BE2C (cell line): ENCODE measurements at regions not wholly inside any gene's neighbourhood (a gene's known extent, or its start where the extent isn't known, plus 50 kb on each side); places are given as distances from the start of the nearest gene placed in this dataset.

Experiments used
- DNase-seq: peaks from one replicate; pipeline ENCODE4 v3.0.0-alpha.2; 2020
- H3K27me3 ChIP-seq: fragments of 250-450 bp; sonication (Bioruptor Pico); 2 replicates; pipeline ENCODE4 v1.5.1; 2020; ENCODE audit warnings: mild to moderate bottlenecking
- H3K36me3 ChIP-seq: fragments of 250-450 bp; sonication (Bioruptor Pico); 2 replicates; pipeline ENCODE4 v1.5.1; 2020; ENCODE audit warnings: mild to moderate bottlenecking
- H3K4me1 ChIP-seq: fragments of 250-450 bp; sonication (Bioruptor Pico); 2 replicates; pipeline ENCODE4 v1.5.1; 2020
- H3K4me3 ChIP-seq: 2 replicates; pipeline ENCODE4 v1.5.1; 2011; ENCODE audit warnings: low read depth, low read length
- H3K9me3 ChIP-seq: fragments of 250-450 bp; sonication (Bioruptor Pico); 2 replicates; pipeline ENCODE4 v1.5.1; 2020
- CTCF ChIP-seq: IDR thresholded peaks from 2 replicates; pipeline ENCODE4 v1.5.1; 2012; ENCODE audit warnings: mild to moderate bottlenecking, low read depth, low read length

- Histone ChIP-seq H3K4me3 (no peak overlapping the region), H3K27me3 (no peaks in the 10 kb centered on the region), H3K9me3 (no peaks in the 10 kb centered on the region), H3K36me3 (no peaks in the 10 kb centered on the region), H3K4me1 (no peaks in the 10 kb centered on the region)
- DNase-seq: no peak
- no peak for TF ChIP-seq CTCF
Measured at GRCh38 chr18:24868760-24869237, 408.4 kb downstream of the HRH4 start.

- H3K9me3 ChIP-seq: no peaks in the 10 kb centered on the region
- no peak overlapping the region for H3K4me3 ChIP-seq
- H3K4me1 ChIP-seq: no peaks in the 10 kb centered on the region
- H3K36me3 ChIP-seq: no peaks in the 10 kb centered on the region
- DNase-seq: no peak
- TF ChIP-seq CTCF: no peak
- no peaks in the 10 kb centered on the region for H3K27me3 ChIP-seq
Measured at GRCh38 chr18:24869285-24869684, 408.8 kb downstream of the HRH4 start.

- Histone ChIP-seq H3K4me3 (no peak overlapping the region), H3K9me3 (no peaks in the 10 kb centered on the region), H3K36me3 (no peaks in the 10 kb centered on the region), H3K4me1 (no peaks in the 10 kb centered on the region), H3K27me3 (no peaks in the 10 kb centered on the region)
- no peak for DNase-seq
- TF ChIP-seq CTCF: no peak
Measured at GRCh38 chr18:24875286-24875685, 414.8 kb downstream of the HRH4 start.

- H3K9me3 ChIP-seq: no peaks in the 10 kb centered on the region
- no peak overlapping the region for H3K4me3 ChIP-seq
- no peaks in the 10 kb centered on the region for H3K4me1 ChIP-seq
- no peaks in the 10 kb centered on the region for H3K36me3 ChIP-seq
- H3K27me3 ChIP-seq: no peaks in the 10 kb centered on the region
- no peak for DNase-seq
- TF ChIP-seq CTCF: no peak
Measured at GRCh38 chr18:24875777-24876176, 415.3 kb downstream of the HRH4 start.

- H3K4me3 ChIP-seq: no peak overlapping the region
- H3K9me3 ChIP-seq: no peaks in the 10 kb centered on the region
- TF ChIP-seq CTCF: no peak
- H3K4me1 ChIP-seq: no peaks in the 10 kb centered on the region
- no peaks in the 10 kb centered on the region for H3K36me3 ChIP-seq
- H3K27me3 ChIP-seq: no peaks in the 10 kb centered on the region
- no peak for DNase-seq
Measured at GRCh38 chr18:24876266-24876665, 415.8 kb downstream of the HRH4 start.

GRCh38 chr18:24877066-24877465 lies 416.6 kb downstream of the HRH4 start:
- no peak for DNase-seq
- no peaks in the 10 kb centered on the region for H3K4me1 ChIP-seq
- no peak for TF ChIP-seq CTCF

More at GRCh38 chr18:24877066-24877465, 416.6 kb downstream of the HRH4 start:
- no peaks in the 10 kb centered on the region for H3K36me3 ChIP-seq
- no peaks in the 10 kb centered on the region for H3K27me3 ChIP-seq
- no peaks in the 10 kb centered on the region for H3K9me3 ChIP-seq
- no peak overlapping the region for H3K4me3 ChIP-seq
